Stimulated activated CD8-positive, alpha-beta memory T cell treated with anti-CD3 and anti-CD28 coated beads, Interleukin-15, amount 100 ng/mL, for 48 hours (primary cell): ENCODE measurements at regions not wholly inside any gene's neighbourhood (a gene's known extent, or its start where the extent isn't known, plus 50 kb on each side); places are given as distances from the start of the nearest gene placed in this dataset.

Source experiments
- DNase-seq, 2 donors: peaks; one replicate each; pipeline ENCODE4 v3.0.0-alpha.2; 2020; ENCODE audit warnings: low read depth in 2 of 2

DNA sequence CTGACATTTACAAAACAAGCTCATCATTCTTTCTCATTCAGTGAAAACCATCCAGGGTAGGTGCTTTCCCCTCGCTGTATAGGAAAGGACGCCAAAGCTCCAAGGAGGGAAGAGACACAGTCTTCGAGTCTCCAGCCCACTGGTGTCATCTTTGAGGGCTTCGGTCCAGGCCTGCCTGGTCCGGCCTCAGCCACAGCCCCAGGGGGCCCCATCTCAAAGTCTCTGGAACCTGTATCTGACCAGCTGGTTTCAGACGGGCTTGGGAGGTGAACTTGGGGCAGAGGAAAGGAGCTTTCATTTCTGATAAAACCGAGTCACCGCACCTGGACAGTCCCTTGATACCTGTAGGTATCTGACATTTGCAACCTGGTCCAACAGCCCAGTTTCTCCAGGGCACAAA, 229.5 kb upstream of the RTL1 start:
- no peak for DNase-seq

DNA sequence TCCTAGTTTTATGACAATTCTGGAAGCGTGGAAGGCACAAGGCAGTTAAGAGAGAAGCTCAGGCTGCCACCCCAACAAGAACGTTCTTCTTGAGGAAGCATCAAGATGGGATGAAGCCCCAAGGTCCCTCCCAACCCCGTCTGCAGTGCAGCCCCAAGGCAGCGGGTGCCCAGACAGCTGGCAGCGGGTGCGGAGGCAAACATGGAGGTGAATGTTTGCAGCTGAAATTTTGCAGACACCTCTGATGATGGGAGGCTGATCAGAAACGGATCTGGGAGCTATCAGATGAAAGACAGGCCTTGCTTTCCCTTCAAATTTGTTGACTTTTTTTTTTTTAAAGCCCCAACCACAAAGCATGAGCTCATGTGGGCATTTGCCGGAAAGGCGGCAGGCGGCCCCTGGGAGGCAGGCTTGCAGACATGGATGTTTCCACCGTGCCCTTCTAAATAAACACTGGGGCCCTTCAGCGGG, 230.7 kb upstream of the RTL1 start:
- no peak for DNase-seq

DNA sequence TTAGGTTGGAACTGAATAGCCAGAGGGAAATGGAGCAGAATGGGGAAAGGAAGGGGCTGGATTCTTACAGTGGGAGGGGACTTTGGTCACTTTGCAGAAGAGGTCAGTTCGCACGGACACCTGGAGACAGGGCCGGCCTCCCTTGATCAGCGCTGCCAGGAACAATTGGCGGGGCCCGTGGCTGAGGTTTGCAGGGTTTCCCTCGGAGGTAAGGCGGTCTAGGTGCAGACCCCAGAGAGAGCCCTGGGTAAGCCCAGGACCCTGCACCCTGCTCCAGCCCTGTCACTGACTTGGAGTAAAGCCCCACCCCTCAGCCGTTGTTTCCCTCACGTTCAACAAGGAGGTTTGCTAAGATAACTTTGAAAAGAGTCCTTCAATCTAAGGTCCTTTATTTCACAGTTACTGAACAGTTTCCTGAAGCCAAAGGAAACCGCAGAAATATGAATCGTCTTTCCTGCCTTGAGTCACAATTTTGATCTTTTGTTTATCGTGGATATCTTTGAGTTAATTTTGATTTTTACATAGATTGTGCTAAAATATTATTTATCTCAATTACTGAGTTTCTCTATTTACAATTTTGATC, 231.4 kb upstream of the RTL1 start:
- no peak for DNase-seq

DNA sequence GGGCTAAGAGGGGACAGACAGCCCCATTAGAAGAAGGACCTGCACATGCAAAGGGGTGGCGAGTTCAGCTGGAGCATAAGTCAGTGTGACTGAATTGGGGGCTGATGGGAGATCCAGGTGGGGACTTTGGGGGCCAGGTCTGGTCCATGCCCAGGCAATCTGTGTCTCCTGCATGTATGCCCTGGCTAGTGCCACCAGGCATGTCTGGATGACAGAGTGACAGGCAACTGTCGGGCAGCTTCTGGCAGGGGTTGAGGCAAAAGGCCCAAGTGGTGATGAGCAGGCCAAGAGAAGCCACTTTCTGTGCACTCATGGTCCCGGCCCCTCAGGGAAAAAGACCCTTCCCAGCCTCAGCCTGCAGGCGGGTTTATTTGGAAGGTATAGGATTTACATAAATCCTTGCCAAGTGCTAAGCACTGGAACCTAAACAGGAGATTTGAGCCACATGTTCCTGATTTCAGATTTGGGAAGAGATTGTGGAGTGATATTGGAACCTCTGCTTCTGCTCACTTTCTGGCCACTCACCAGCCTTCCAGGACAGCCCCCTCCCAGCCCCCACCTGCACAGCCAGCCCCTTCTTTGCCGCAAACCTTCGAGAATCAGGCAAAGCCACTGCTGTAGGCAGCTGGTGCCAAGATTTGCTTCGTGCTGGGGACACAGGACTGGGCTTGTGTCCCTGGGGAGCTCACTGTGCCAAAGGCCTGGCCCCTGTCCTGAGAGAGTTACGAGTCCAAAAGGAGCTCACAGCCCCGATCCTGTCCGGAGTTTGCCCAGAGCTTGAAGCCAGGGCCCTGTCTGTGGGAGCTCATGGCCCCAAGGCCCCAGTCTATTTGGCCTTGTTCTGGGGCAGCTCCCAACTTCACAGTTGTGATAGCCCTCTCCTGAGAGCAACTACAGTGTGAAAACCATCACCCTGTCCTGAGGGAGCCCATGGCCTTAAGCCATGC, 232.5 kb upstream of the RTL1 start:
- DNase-seq = no peak

DNA sequence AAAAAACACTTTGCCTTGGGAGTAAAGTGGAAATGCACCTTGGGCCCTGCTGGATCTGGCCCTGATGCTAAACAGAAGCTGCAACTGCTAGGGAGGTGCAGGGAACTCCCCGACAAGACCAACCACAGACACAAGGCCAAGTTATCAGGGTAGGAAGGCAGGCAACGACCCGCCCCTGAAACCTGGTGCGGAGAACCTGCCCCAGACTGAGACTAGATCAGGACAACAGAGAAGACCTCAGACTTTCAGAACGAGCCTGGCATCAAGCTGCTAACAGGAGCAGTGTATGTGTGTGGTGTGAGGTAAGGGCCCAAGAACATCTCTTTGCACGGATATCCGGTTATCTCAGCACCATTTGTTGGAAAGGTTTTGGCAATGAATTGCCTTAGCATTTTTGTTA, 233.7 kb upstream of the RTL1 start:
- no peak for DNase-seq

DNA sequence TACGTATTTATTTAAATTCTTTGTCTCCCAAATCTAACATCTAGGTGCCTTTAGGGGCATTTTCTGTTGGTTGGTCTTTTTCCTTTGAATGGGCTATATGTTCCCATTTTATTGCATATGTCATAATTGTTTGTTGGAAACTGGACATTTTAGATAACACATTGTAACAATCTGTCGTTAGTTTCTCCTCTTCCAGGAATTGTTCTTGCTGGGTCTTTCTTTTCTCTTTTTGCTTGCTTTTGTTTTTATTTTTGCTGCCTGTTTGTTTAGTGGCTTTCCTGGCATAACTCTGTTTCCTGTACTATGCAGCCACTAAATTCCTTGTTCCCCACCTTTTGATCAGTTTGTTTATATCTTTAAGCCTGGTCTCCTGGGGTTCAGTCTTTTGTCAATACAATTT, 244.3 kb upstream of the RTL1 start:
- no peak for DNase-seq

DNA sequence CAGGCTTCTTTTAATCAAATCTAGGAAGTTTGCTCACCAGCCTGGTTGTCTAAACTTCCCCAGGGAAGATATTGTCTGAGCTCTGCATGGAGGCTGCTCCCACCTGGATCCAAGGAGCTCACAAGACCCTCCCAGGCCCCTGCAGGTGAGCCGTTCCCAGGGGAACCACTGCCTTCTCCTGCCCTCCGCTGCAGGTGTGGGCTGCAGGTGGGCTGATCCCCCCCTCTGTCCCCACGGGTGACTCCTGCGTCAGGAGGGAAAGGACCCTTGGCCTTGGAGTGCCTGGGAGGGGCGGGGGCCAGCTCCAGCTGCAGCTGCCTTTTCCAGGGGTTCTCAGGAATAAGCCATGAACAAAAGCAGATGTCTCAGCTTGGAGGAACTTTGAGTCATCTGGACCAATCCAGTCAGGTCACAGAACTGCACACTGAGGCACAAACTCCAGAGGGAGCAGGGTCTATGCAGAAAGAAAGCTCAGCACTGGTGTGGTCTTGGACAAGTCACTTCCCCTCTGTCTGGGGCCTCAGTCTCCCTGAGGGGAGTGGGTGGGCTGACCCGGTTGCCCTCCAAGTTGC, 246.6 kb upstream of the RTL1 start:
- no peak for DNase-seq

DNA sequence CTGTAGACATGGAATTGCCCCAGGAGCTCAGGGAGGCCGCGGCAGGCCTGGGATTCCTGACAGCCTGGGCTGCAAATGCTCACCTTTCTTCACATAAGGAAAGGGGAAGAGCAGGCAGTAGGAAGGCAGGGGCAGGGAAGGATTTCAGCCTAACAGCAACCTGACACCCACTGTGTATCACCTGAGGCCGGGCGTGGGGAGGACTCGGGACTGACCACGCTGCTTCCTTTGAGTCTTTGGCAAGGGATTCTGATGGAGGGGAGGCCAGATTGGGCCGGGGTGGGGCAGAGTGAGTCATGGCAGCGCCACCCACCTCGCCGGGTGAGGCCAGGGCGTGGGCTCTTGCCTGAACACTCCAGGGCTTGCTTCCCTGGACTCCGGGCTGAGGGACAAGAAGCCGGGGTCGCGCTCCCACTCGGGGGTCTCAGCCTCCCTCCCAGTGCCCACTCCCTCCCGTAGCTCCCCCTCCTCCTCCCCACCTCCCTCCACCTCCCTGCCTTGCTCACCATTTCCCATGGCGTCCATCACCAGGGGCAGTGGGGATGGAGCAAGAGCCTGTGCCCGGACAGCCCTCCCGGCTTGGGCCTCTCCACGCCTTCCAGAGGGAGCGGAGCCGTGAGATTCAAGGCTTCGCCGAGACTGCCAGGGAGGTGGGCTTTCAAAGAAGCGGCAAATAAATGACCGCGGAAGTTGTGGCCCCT, 247.9 kb upstream of the RTL1 start:
- no peak for DNase-seq

DNA sequence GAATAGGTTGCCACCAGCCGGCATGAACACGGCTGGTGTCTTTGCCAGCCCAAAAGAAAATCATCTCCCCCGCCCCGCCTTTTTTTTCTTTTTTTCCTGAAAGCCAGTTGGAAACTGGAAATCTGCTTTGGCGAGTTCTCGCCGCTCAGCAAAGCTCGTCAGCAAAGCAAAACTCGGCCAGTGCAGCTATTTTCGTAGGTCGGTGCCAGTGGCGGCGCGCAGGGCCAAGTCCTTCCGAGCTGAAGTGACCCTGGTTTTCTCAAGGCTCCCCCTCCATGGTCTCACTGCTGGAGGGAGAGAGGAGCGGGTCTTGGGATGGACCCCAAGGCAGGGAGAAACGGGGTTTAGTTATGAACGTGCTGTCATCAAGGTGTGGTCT, 248.4 kb upstream of the RTL1 start:
- no peak for DNase-seq

DNA sequence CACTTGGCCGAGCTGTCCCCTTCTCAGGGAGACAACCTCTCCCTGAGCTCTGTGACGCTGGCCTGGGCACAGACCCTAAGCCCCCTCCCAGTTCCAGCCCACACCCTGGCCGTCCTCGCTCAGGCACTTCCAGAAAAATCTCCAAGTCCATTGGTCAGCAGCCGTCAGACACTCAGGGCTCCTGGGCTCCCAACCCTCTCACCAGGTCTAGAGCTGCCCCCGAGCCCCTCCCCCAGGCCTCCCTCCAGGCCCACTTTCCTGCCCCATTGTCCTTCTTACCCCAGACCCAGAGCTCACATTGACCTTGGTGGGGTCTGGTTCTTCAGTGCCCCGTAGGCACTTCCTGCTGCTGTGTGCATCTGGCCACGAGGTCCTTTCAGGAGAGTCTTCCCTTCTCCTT, 249.3 kb upstream of the RTL1 start:
- no peak for DNase-seq

DNA sequence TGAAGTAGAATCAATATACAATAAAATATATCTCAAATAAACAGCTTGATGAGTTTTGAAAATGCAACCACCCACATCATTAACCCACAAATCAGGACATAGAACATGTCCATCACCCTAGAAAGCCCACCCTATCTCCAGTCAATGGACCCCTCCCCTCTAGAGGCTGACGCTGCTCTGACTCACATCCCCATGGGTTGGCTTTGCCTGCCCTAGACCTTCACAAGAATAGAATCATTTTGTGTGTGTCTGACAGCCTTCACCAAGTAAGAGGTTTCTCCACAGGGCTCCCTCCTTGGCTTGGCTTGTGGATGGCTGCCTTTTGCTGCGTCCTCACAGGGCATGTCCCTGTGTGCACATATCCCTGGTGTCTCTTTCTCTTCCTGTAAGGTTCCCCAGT, 250.2 kb upstream of the RTL1 start:
- DNase-seq = no peak

DNA sequence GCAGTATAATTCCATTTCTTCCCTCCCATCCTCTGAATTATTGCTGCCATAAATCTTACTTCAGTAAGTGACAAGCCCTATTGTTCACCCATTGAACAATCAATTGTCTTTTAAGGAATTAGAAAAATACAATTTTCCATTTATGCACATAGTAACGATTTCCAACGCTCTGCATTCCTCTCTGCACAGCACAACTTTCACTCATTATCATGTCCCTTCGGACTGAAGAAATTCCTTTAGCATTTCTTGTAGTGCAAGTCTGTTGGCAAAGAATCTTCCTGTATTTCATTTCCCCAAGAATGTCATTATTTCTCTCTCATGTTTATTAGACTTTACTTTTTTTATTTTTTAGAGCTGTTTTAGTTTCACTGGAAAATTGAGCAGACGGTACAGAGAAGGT, 252.1 kb upstream of the RTL1 start:
- DNase-seq = no peak

DNA sequence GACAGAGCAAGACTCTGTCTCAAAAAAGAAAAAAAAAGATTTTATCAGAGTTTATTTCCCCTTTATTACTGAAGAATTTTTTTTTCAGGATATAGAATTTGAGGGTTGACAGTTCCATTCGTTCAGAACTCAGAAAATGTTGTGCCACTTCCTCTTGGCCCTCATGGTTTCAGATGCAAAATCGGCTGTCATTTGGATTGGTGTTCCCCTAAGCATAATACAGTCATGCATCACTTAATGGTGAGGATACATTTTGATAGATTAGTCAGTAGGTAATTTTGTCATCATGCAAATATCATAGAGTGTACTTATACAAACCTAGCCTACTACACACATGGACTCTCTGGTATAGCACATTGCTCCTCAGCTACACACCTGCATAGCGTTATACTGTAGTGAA, 263.9 kb upstream of the RTL1 start:
- no peak for DNase-seq

DNA sequence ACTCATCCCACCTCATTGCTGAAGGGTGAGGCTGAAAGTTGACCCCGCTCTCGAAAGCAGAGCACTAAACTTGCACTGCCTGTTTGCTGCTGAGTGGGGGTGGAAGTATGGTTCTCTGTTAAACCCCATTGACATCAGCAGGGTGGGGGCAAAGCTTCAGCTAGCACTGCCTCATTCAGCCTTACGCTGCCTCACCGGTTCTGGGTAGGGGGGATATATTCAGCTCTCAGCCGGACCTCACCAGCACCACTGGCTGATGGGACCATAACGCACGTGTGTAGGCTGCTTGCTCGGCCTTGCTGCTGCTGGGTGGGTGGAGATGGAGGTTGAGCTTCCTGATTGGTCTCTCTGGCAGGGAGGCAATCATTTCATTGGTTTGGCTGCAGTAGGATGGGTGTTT, 265.7 kb upstream of the RTL1 start:
- DNase-seq = no peak

DNA sequence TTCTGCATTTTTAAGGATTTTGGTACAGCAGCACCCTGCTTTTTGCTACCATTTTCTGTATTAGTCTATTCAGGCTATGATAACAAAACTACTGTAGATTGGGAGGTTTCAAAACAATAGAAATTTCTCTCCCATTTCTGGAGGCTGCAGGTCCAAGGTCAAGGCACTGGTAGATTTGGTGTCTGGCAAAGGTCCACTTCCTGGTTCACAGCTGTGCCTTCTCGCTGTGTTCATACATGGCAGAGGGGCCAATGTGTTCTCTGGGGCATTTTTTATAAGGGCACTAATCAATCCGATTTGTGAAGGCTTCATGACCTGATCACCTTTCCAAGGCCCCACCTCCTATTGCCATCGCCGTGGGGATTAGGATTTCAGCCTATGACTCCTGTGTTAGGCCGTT, 268.1 kb upstream of the RTL1 start:
- DNase-seq = no peak

DNA sequence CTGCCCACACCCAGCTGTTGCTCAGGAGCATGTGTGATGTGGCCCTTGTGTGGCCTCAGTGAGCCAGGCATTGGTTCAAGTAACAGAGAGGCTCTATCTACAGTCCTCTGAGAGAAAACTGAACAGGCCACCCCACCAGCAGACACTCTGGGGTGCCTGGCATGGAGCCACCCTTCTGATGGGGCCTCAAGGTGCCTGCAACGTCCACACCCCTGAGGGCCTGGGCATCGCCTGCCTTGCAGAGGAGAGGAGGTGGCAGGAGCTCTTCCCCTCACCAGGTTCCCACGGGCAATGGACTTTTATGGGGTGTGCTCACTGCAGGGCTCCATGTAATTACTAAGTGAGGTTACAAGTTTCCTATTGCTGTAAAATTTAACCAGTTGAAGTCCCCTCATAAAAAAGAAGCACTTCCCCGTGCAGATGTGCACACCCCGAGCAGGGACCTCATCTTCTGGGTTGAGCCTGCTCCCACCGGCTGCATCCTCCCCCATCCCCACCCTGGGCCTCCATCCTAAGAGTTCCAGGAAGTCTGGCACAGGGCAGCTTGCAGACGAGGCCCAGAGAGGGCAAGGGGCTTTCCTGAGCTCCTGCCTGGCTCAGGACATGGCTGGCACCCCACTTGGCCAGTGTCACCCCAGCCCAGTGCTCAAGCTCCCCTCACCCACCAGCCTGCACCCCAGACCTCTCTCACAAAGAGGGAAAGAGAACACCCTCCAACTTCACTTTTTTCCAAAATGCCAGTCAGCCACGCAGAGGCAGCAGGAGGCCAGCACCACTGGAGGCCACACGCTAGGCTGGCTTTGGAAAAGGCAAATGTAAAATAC, 270.4 kb upstream of the RTL1 start:
- no peak for DNase-seq

DNA sequence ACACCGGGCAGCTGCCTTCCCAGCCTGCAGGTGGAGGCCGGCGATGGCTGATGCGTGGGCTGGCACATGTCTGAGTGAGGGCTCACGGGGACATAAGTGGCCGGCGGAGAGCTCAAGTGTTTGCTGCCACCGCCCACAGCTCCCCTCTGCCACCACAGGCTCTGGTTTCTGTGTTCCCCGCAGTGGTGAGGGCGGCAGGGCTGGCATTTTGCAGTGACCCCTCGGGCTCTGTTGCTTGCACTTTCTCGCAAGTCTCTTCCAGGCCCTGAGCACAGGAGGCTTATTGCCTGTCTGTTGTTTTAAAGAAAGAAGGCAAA, 271.0 kb upstream of the RTL1 start:
- no peak for DNase-seq

DNA sequence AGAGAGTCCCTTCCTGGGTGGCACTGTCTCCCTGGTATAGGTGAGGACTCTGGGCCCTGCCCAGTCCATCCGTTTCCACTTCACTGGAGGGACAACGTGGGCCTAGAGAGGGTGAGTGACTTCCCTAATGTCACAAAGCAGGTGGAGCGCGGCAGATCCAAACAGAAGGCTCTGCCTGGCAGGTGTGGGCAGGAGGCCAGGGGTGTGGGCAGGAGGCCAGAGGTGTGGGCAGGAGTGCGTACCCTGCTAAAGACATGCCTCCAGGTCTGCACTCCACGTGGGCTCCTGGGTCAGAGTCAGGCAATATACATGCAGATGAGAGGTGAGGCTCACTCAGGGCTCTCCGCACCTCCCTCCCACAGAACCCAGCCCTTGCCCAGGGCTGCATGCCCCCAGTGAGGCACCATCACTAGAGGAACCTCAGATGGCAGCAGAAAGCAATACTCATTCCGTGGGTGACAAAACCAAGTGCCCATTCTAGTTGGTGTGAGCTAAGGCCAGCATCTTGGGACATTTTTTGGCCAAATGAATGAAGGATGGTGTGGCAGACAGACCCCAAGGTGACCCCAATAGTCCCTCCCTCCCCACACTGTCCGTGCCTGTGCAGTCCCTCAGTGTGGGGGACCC, 271.6 kb upstream of the RTL1 start:
- DNase-seq = no peak

DNA sequence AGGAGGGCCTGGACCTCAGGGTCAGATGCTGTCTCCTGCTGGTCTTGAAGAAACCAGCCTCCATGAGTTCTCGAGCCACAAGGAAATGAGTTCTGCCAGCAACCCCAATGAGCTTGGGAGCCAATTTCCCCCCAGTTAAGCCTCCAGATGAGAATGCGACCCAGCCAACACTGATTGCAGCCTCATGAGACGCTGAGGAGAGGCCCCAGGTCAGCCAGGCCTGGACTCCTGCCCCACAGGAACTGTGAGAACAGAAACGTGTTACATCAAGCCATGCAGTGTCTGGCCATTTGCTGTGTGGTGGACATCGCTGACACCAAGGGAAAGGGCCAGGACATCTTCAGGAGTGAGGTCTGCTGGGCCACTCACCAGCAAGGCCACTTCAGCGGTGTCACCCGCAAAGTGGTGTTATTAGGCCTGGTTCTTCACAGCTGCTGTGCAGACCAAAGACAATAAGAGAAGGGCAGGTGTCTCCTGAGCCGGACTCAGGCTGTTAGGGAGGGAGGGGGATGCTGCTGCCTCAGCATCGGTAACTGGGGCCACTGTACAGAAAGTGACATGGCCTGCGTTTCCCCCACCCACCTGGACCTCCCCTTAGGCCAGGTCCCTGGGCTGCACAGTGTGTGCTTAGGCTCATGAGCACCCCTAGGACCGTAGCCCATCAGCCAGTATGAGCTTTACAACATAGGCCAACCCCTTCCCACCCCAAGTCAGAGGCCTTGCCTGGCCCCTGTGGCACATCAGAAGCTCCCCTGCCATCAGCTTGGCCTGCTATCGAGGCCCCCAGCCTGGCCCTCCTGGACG, 272.4 kb upstream of the RTL1 start:
- no peak for DNase-seq

DNA sequence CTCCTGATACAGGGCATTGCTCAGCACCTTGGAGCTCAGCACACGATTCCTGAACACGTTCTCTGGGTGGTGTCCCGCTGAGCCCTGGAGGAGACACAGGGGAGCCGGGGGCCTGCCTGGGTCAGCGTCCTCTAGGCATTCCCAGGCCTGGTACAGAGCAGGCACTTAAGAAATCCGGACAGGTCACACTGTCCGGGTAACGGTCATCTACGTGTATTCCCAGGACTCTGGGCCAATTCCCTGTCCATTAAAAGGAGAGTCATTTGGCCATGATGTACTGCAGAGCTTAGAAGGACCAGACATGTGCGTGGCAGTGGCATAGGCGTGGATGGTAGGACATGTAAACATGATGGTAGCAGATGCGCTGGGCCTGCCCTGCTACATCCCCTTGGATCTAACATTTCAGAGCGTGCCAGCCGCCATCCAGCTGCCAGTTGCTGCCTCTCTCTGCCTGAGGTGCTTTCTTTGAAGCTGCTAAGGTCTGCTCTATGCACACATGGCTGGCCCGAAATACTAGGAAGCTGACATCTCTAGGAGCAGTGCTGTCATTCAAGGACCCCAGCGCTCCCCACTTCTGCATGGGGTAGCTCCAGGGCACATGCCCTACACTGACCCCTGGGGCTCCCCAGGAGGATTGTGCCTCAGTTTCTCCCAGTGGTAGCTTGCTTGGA, 273.1 kb upstream of the RTL1 start:
- no peak for DNase-seq
